Epithelial cell of proximal tubule (primary cell): ENCODE measurements at regions not wholly inside any gene's neighbourhood (a gene's known extent, or its start where the extent isn't known, plus 50 kb on each side); places are given as distances from the start of the nearest gene placed in this dataset.
"Not testable (repeated sequence)": the region's sequence is repeated elsewhere in the genome, so short reads cannot be mapped to it uniquely, and the experiment has no call there.

Experiments used
- DNase-seq: peaks from one replicate; pipeline ENCODE4 v3.0.0-alpha.2; 2011; ENCODE audit warnings: low read depth
- H3K4me3 ChIP-seq: 2 replicates; pipeline ENCODE4 v1.5.1; 2011; ENCODE audit warnings: low read depth, mild to moderate bottlenecking, low read length
- CTCF ChIP-seq: conservative IDR thresholded peaks from 2 replicates; pipeline ENCODE4 v1.5.1; 2012; ENCODE audit warnings: low read depth, mild to moderate bottlenecking, low read length

- DNase-seq = no peak
- TF ChIP-seq CTCF = no peak
- H3K4me3 ChIP-seq = no peak overlapping the region
Measured at GRCh38 chr6:140153703-140154102, 779.3 kb upstream of the CITED2 start.

GRCh38 chr6:140147825-140148814 lies 773.7 kb upstream of the CITED2 start:
- H3K4me3 ChIP-seq, DNase-seq: not testable (repeated sequence)

- DNase-seq = no peak
- no peak overlapping the region for H3K4me3 ChIP-seq
- no peak for TF ChIP-seq CTCF
Measured at GRCh38 chr6:140140891-140141290, 766.4 kb upstream of the CITED2 start.

DNA sequence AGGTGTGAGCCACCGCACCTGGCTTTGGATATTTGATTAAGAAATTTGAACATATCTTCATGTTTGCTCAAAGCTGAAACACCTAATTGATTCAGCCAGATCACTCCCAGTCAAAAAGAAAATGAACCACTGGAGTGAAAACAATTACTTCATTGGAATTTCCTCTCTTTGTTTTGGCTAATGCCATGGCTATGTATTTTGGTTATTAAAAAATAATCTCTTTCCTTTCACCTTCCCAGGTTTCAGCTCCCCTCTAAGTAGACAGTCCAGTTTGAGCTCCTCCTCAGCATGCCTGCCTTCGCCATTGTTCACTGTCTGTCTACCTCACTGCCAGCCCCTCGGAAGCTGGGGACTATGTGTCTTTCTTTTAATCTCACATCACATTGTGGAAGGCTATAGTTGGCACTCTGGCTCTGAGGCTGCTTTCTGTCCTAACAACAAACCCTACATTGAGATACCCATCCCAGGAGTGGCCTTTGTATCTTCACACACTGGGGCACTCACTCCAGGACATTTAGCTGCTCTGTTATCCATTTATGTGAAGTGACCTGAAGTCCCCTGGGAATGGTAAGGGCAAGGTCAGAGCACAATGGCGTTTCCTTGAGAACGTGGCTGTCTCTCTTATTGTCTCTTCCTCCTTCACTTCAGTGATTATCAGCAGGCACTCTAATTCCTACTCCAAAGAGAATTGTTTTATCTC lies 764.0 kb upstream of the CITED2 start:
- no peak overlapping the region for H3K4me3 ChIP-seq
- no peak for DNase-seq
- TF ChIP-seq CTCF = no peak

GRCh38 chr6:140134224-140134623 lies 759.8 kb upstream of the CITED2 start:
- DNase-seq = no peak
- H3K4me3 ChIP-seq = no peak overlapping the region
- TF ChIP-seq CTCF = no peak

DNA sequence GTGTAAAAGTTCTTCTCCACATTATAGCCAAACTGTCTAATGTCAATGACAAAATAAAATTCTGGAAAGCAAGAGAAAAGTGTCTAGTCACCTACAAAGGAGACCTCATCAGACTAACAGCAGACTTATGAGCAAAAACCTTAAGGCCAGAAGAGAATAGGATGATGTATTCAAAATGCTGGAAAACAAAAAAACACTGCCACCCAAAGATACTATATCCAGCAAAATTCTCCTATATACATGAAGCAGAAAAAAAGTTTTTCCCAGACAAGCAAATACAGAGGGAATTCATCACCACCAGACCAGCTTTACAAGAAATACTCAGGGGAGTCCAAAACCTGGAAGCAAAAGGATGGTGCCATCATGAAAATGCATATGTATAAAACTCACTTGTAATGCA lies 755.6 kb upstream of the CITED2 start:
- no peak for DNase-seq
- no peak overlapping the region for H3K4me3 ChIP-seq
- no peak for TF ChIP-seq CTCF

DNA sequence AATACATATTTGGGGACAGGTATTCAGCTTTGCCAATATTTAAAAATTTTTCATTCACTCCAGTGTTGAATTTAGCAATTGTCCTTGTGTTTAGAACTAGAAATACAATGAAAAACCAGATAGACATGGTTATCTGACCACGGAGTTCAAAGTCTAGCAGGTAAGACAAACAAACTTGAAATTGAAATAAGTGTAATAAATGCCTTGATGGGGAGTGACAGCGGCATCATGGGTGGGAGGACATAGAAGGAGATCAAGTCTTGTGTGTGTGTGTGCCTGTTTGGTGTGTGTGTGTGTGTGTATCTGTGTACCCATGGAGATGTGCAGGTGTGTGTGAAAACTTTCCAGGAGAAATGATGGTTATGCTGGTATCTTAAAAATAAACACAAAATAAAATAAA lies 750.0 kb upstream of the CITED2 start:
- H3K4me3 ChIP-seq = no peak overlapping the region
- TF ChIP-seq CTCF = no peak
- no peak for DNase-seq
